ENCODE measurements at regions not wholly inside any gene's neighbourhood (a gene's known extent, or its start where the extent isn't known, plus 50 kb on each side); places are given as distances from the start of the nearest gene placed in this dataset.
A peak's percentile ranks its signal among the peaks of the same experiment; 100 is the strongest.
"Not testable (repeated sequence)": the region's sequence is repeated elsewhere in the genome, so short reads cannot be mapped to it uniquely, and the experiment has no call there.

- DNase-seq = no peak
These were observed 537.9 kb upstream of the NR5A2 start for GRCh38 chr1:199489594-199489993.

GRCh38 chr1:199490769-199491527 is 536.6 kb upstream of the NR5A2 start:
- DNase-seq = no peak

GRCh38 chr1:199495432-199495831 is 532.1 kb upstream of the NR5A2 start:
- DNase-seq = no peak

GRCh38 chr1:199498802-199499201 is 528.7 kb upstream of the NR5A2 start:
- not testable (repeated sequence) for DNase-seq

- no peak for DNase-seq
These were observed 519.4 kb upstream of the NR5A2 start for GRCh38 chr1:199508072-199508471.

GRCh38 chr1:199508653-199509052 is 518.9 kb upstream of the NR5A2 start:
- no peak for DNase-seq

GRCh38 chr1:199509456-199509855 is 518.1 kb upstream of the NR5A2 start:
- DNase-seq = no peak

- DNase-seq = no peak
These were observed 517.2 kb upstream of the NR5A2 start for GRCh38 chr1:199510314-199510713.

GRCh38 chr1:199512037-199512710 is 515.3 kb upstream of the NR5A2 start:
- no peak for DNase-seq

GRCh38 chr1:199515261-199515660 is 512.2 kb upstream of the NR5A2 start:
- no peak for DNase-seq

GRCh38 chr1:199522338-199522737 is 505.2 kb upstream of the NR5A2 start:
- DNase-seq = no peak

GRCh38 chr1:199522936-199523335 is 504.6 kb upstream of the NR5A2 start:
- DNase-seq = no peak

- no peak for DNase-seq
These were observed 498.2 kb upstream of the NR5A2 start for GRCh38 chr1:199529324-199529723.

GRCh38 chr1:199533361-199533760 is 494.1 kb upstream of the NR5A2 start:
- DNase-seq = not testable (repeated sequence)

GRCh38 chr1:199545780-199546179 is 481.7 kb upstream of the NR5A2 start:
- no peak for DNase-seq

- DNase-seq = no peak
These were observed 481.2 kb upstream of the NR5A2 start for GRCh38 chr1:199546323-199546722.

- DNase-seq = no peak
These were observed 478.1 kb upstream of the NR5A2 start for GRCh38 chr1:199549421-199549820.

- peak; percentile 11 for DNase-seq
These were observed 477.1 kb upstream of the NR5A2 start for GRCh38 chr1:199550199-199551065.

- DNase-seq = peak; percentile 83
These were observed 475.4 kb upstream of the NR5A2 start for GRCh38 chr1:199551967-199552565.

- DNase-seq = no peak
These were observed 474.4 kb upstream of the NR5A2 start for GRCh38 chr1:199553104-199553503.

GRCh38 chr1:199561334-199561733 is 466.2 kb upstream of the NR5A2 start:
- no peak for DNase-seq

- no peak for DNase-seq
These were observed 454.5 kb upstream of the NR5A2 start for GRCh38 chr1:199573047-199573446.

GRCh38 chr1:199574950-199575349 is 452.6 kb upstream of the NR5A2 start:
- DNase-seq = no peak

Measured in midbrain (tissue), 1 donor.